Activated CD4-positive, alpha-beta T cell treated with anti-CD3 and anti-CD28 coated beads, Interleukin-2, amount 10 ng/mL, durations not matched to agents 24 days and 14 days (primary cell): ENCODE measurements at regions not wholly inside any gene's neighbourhood (a gene's known extent, or its start where the extent isn't known, plus 50 kb on each side); places are given as distances from the start of the nearest gene placed in this dataset.

Experiments
- DNase-seq: peaks from one replicate; pipeline ENCODE4 v3.0.0; 2022
- H3K27ac Mint-ChIP-seq: one replicate; pipeline ENCODE4 v1.8.0; 2022; ENCODE audit warnings: mild to moderate bottlenecking, mixed read lengths
- H3K27me3 Mint-ChIP-seq: one replicate; pipeline ENCODE4 v1.8.0; 2022; ENCODE audit warnings: mixed read lengths
- H3K36me3 Mint-ChIP-seq: one replicate; pipeline ENCODE4 v1.8.0; 2022; ENCODE audit warnings: low read depth, mild to moderate bottlenecking, mixed read lengths
- H3K4me1 Mint-ChIP-seq: one replicate; pipeline ENCODE4 v1.8.0; 2021; ENCODE audit warnings: mixed read lengths
- H3K4me3 Mint-ChIP-seq: one replicate; pipeline ENCODE4 v1.8.0; 2022; ENCODE audit warnings: mild to moderate bottlenecking, moderate library complexity, mixed read lengths
- H3K9me3 Mint-ChIP-seq: one replicate; pipeline ENCODE4 v1.8.0; 2021; ENCODE audit warnings: mixed read lengths
- intact Hi-C: fragments of 100-400 bp; cut with micrococcal nuclease; formaldehyde crosslinking; loops from one replicate; pipeline ENCODE4 v1.15.1; 2023

- H3K4me3 Mint-ChIP-seq = no peak overlapping the region
- H3K9me3 Mint-ChIP-seq = no peaks in the 10 kb centered on the region
- no peak overlapping the region for H3K27ac Mint-ChIP-seq
- H3K36me3 Mint-ChIP-seq = no peaks in the 10 kb centered on the region
- DNase-seq = no peak
- H3K27me3 Mint-ChIP-seq = no peaks in the 10 kb centered on the region
- intact Hi-C loops = no loop called here
- no peaks in the 10 kb centered on the region for H3K4me1 Mint-ChIP-seq
Observed at GRCh38 chr7:41046776-41047175, 656.1 kb downstream of the INHBA start.

GRCh38 chr7:41046221-41046761 is 656.6 kb downstream of the INHBA start:
- H3K27ac Mint-ChIP-seq = no peak overlapping the region
- H3K27me3 Mint-ChIP-seq = no peaks in the 10 kb centered on the region
- no peaks in the 10 kb centered on the region for H3K36me3 Mint-ChIP-seq
- H3K4me1 Mint-ChIP-seq = no peaks in the 10 kb centered on the region
- intact Hi-C loops = no loop called here
- no peak overlapping the region for H3K4me3 Mint-ChIP-seq
- no peaks in the 10 kb centered on the region for H3K9me3 Mint-ChIP-seq
- no peak for DNase-seq

- intact Hi-C loops = no loop called here
- Mint-ChIP-seq H3K4me1 (no peaks in the 10 kb centered on the region), H3K9me3 (no peaks in the 10 kb centered on the region), H3K27ac (no peak overlapping the region), H3K36me3 (no peaks in the 10 kb centered on the region), H3K4me3 (no peak overlapping the region), H3K27me3 (no peaks in the 10 kb centered on the region)
- no peak for DNase-seq
Observed at GRCh38 chr7:41045556-41046123, 657.2 kb downstream of the INHBA start.

GRCh38 chr7:41039981-41040380 is 662.9 kb downstream of the INHBA start:
- H3K9me3 Mint-ChIP-seq = no peaks in the 10 kb centered on the region
- H3K4me1 Mint-ChIP-seq = no peaks in the 10 kb centered on the region
- no peak for DNase-seq
- H3K4me3 Mint-ChIP-seq = no peak overlapping the region
- no peak overlapping the region for H3K27ac Mint-ChIP-seq
- H3K27me3 Mint-ChIP-seq = no peaks in the 10 kb centered on the region
- H3K36me3 Mint-ChIP-seq = no peaks in the 10 kb centered on the region
- intact Hi-C loops = no loop called here

GRCh38 chr7:41039386-41039953 is 663.4 kb downstream of the INHBA start:
- Mint-ChIP-seq H3K4me3 (no peak overlapping the region), H3K36me3 (no peaks in the 10 kb centered on the region), H3K9me3 (no peaks in the 10 kb centered on the region), H3K4me1 (no peaks in the 10 kb centered on the region), H3K27me3 (no peaks in the 10 kb centered on the region), H3K27ac (no peak overlapping the region)
- intact Hi-C loops = no loop called here
- DNase-seq = no peak

- no peaks in the 10 kb centered on the region for H3K9me3 Mint-ChIP-seq
- H3K27ac Mint-ChIP-seq = no peak overlapping the region
- intact Hi-C loops = no loop called here
- no peak overlapping the region for H3K4me3 Mint-ChIP-seq
- DNase-seq = no peak
- no peaks in the 10 kb centered on the region for H3K4me1 Mint-ChIP-seq
- no peaks in the 10 kb centered on the region for H3K36me3 Mint-ChIP-seq
- H3K27me3 Mint-ChIP-seq = no peaks in the 10 kb centered on the region
Observed at GRCh38 chr7:41038211-41038610, 664.7 kb downstream of the INHBA start.

GRCh38 chr7:41037691-41038090 is 665.2 kb downstream of the INHBA start:
- H3K36me3 Mint-ChIP-seq = no peaks in the 10 kb centered on the region
- H3K27ac Mint-ChIP-seq = no peak overlapping the region
- H3K4me1 Mint-ChIP-seq = no peaks in the 10 kb centered on the region
- no peaks in the 10 kb centered on the region for H3K9me3 Mint-ChIP-seq
- intact Hi-C loops = no loop called here
- H3K27me3 Mint-ChIP-seq = no peaks in the 10 kb centered on the region
- DNase-seq = no peak
- no peak overlapping the region for H3K4me3 Mint-ChIP-seq

- no peak for DNase-seq
- Mint-ChIP-seq H3K27ac (no peak overlapping the region), H3K27me3 (no peaks in the 10 kb centered on the region), H3K4me3 (no peak overlapping the region), H3K4me1 (no peaks in the 10 kb centered on the region), H3K36me3 (no peaks in the 10 kb centered on the region), H3K9me3 (peaks cover 4% of the 10 kb centered on the region)
- intact Hi-C loops = no loop called here
Observed at GRCh38 chr7:41035794-41036193, 667.1 kb downstream of the INHBA start.

GRCh38 chr7:41033500-41033899 is 669.4 kb downstream of the INHBA start:
- no peaks in the 10 kb centered on the region for H3K27me3 Mint-ChIP-seq
- DNase-seq = no peak
- H3K4me1 Mint-ChIP-seq = no peaks in the 10 kb centered on the region
- intact Hi-C loops = no loop called here
- no peaks in the 10 kb centered on the region for H3K36me3 Mint-ChIP-seq
- H3K4me3 Mint-ChIP-seq = no peak overlapping the region
- H3K27ac Mint-ChIP-seq = no peak overlapping the region
- H3K9me3 Mint-ChIP-seq = peaks cover 4% of the 10 kb centered on the region

- Mint-ChIP-seq H3K4me3 (no peak overlapping the region), H3K4me1 (no peaks in the 10 kb centered on the region), H3K9me3 (peaks cover 4% of the 10 kb centered on the region), H3K36me3 (no peaks in the 10 kb centered on the region), H3K27me3 (no peaks in the 10 kb centered on the region), H3K27ac (no peak overlapping the region)
- no peak for DNase-seq
- intact Hi-C loops = no loop called here
Observed at GRCh38 chr7:41030673-41031072, 672.2 kb downstream of the INHBA start.

- H3K4me1 Mint-ChIP-seq = no peaks in the 10 kb centered on the region
- H3K4me3 Mint-ChIP-seq = no peak overlapping the region
- no peak for DNase-seq
- no peaks in the 10 kb centered on the region for H3K27me3 Mint-ChIP-seq
- no peak overlapping the region for H3K27ac Mint-ChIP-seq
- no peaks in the 10 kb centered on the region for H3K36me3 Mint-ChIP-seq
- intact Hi-C loops = no loop called here
- peaks cover 4% of the 10 kb centered on the region for H3K9me3 Mint-ChIP-seq
Observed at GRCh38 chr7:41029072-41029499, 673.8 kb downstream of the INHBA start.

- no peaks in the 10 kb centered on the region for H3K4me1 Mint-ChIP-seq
- H3K27ac Mint-ChIP-seq = no peak overlapping the region
- no peaks in the 10 kb centered on the region for H3K36me3 Mint-ChIP-seq
- DNase-seq = no peak
- H3K4me3 Mint-ChIP-seq = no peak overlapping the region
- H3K9me3 Mint-ChIP-seq = peaks cover 4% of the 10 kb centered on the region
- intact Hi-C loops = no loop called here
- no peaks in the 10 kb centered on the region for H3K27me3 Mint-ChIP-seq
Observed at GRCh38 chr7:41028580-41028979, 674.3 kb downstream of the INHBA start.

- no peaks in the 10 kb centered on the region for H3K27me3 Mint-ChIP-seq
- H3K9me3 Mint-ChIP-seq = peaks cover 4% of the 10 kb centered on the region
- H3K4me1 Mint-ChIP-seq = no peaks in the 10 kb centered on the region
- H3K27ac Mint-ChIP-seq = no peak overlapping the region
- intact Hi-C loops = no loop called here
- no peak for DNase-seq
- H3K36me3 Mint-ChIP-seq = no peaks in the 10 kb centered on the region
- no peak overlapping the region for H3K4me3 Mint-ChIP-seq
Observed at GRCh38 chr7:41027428-41028115, 675.3 kb downstream of the INHBA start.

- Mint-ChIP-seq H3K4me1 (no peaks in the 10 kb centered on the region), H3K27me3 (no peaks in the 10 kb centered on the region), H3K4me3 (no peak overlapping the region), H3K27ac (no peak overlapping the region), H3K9me3 (no peaks in the 10 kb centered on the region), H3K36me3 (no peaks in the 10 kb centered on the region)
- DNase-seq = no peak
- intact Hi-C loops = no loop called here
Observed at GRCh38 chr7:41024126-41024525, 678.8 kb downstream of the INHBA start.
